HEK293T (cell line): ENCODE measurements at regions not wholly inside any gene's neighbourhood (a gene's known extent, or its start where the extent isn't known, plus 50 kb on each side); places are given as distances from the start of the nearest gene placed in this dataset.

ENCODE experiments used
- BHLHE40 ChIP-seq: fragments of 450-650 bp; IDR thresholded peaks from 2 replicates; pipeline ENCODE4 v1.6.1; 2016; ENCODE audit warnings: mild to moderate bottlenecking, moderate library complexity, borderline replicate concordance
- ELF4 ChIP-seq: fragments of 450-650 bp; IDR thresholded peaks from 2 replicates; pipeline ENCODE4 v1.6.1; 2017; ENCODE audit warnings: antibody characterized with exemption
- FOXA1 ChIP-seq: fragments of 450-650 bp; IDR thresholded peaks from 2 replicates; pipeline ENCODE4 v1.6.1; 2016; ENCODE audit warnings: mild to moderate bottlenecking
- FOXM1 ChIP-seq: fragments of 450-650 bp; IDR thresholded peaks from 2 replicates; pipeline ENCODE4 v1.6.1; 2017; ENCODE audit warnings: mild to moderate bottlenecking, borderline replicate concordance
- HDGF ChIP-seq: fragments of 450-650 bp; IDR thresholded peaks from 2 replicates; pipeline ENCODE4 v1.6.1; 2017; ENCODE audit warnings: antibody characterized with exemption, borderline replicate concordance
- NFRKB ChIP-seq: fragments of 450-650 bp; IDR thresholded peaks from 2 replicates; pipeline ENCODE4 v1.6.1; 2016; ENCODE audit warnings: mild to moderate bottlenecking, moderate library complexity
- PKNOX1 ChIP-seq: fragments of 450-650 bp; IDR thresholded peaks from 2 replicates; pipeline ENCODE4 v1.6.1; 2016
- SUZ12 ChIP-seq: fragments of 450-650 bp; IDR thresholded peaks from 2 replicates; pipeline ENCODE4 v1.6.1; 2016; ENCODE audit warnings: mild to moderate bottlenecking
- TARDBP ChIP-seq: fragments of 450-650 bp; IDR thresholded peaks from 2 replicates; pipeline ENCODE4 v1.6.1; 2016

DNA sequence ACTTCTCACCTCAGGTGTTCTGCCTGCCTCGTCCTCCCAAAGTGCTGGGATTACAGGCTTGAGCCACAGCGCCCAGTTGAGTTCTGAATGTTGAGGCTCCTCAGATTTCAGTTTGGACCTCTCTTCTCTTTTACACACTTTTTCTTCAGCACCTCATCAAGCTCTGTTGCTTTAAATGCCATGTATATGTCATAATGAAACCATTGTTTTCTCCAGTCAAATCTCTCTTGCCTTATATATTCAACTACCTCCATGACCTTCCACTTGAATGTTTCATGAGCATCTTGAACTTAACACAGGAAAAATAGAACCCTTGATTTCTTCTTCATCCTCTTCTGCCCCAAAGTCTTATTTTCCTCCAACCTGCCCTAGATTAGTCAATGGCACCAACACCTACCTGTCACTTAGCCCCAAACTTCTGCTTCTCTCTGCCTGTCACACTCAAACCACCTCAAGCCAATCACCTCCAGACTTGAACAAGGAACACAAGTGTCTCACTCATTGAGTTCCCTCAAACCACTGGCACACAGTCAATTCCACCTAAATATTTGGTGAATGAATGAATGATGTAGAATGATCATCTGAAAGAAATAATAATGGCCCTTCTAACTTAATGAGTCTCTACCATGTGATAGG is 161.0 kb upstream of the SGK1 start:
- TF ChIP-seq HDGF (no peak), FOXM1 (no peak), PKNOX1 (no peak), SUZ12 (no peak), ELF4 (no peak), BHLHE40 (no peak), NFRKB (no peak), FOXA1 (no peak), TARDBP (no peak)
